ENCODE measurements at regions not wholly inside any gene's neighbourhood (a gene's known extent, or its start where the extent isn't known, plus 50 kb on each side); places are given as distances from the start of the nearest gene placed in this dataset.

DNA sequence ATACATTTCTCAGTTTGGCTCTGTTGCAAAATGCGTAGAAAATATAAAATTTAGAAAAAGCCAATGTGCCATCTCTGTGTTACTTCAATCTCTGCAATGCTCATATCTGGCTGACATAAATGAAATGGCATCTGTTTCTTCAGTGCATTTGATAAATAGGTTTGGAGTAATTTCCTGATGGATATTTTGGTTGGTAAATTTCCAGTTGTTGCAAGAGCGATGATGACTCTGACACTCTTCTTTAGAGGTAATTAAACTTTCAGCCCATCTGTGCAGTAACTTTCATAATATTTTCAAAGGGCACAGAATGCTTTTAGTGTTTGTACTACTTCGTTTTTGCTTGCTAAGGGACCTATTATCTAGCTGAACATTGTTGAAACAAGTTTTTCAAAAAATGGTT lies 1286.4 kb downstream of the PCDH9 start:
- TF ChIP-seq CTCF (IDR thresholded peaks at IDR 0.05), result no peak
- no peak for TF ChIP-seq EP300 (IDR thresholded peaks at IDR 0.05)

Data from ovary (tissue), 3 donors.